ENCODE measurements at regions not wholly inside any gene's neighbourhood (a gene's known extent, or its start where the extent isn't known, plus 50 kb on each side); places are given as distances from the start of the nearest gene placed in this dataset.

DNA sequence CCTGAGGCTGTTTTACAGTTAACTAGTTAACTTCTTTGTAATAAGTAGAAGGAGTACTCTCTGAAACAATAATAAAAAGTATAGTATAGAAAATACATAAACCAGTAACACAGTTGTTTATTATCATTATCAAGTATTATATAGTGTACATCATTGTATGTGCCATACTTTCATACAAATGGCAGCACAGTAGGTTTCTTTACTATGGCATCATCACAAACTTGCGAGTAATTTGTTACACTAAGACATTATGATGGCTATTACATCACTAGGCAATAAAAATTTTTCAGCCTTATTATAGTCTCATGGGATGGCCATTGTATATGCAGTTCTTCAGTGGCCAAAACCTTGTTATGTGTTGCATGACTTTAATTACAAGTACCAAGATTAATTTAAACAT, 1376.5 kb upstream of the ADGRL2 start:
- TF ChIP-seq, protein P1, sequence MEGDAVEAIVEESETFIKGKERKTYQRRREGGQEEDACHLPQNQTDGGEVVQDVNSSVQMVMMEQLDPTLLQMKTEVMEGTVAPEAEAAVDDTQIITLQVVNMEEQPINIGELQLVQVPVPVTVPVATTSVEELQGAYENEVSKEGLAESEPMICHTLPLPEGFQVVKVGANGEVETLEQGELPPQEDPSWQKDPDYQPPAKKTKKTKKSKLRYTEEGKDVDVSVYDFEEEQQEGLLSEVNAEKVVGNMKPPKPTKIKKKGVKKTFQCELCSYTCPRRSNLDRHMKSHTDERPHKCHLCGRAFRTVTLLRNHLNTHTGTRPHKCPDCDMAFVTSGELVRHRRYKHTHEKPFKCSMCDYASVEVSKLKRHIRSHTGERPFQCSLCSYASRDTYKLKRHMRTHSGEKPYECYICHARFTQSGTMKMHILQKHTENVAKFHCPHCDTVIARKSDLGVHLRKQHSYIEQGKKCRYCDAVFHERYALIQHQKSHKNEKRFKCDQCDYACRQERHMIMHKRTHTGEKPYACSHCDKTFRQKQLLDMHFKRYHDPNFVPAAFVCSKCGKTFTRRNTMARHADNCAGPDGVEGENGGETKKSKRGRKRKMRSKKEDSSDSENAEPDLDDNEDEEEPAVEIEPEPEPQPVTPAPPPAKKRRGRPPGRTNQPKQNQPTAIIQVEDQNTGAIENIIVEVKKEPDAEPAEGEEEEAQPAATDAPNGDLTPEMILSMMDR (IDR thresholded peaks at IDR 0.05) = no peak
- no peak for TF ChIP-seq ZFX (IDR thresholded peaks at IDR 0.05; ENCODE audit: borderline replicate concordance)
